ENCODE measurements at regions not wholly inside any gene's neighbourhood (a gene's known extent, or its start where the extent isn't known, plus 50 kb on each side); places are given as distances from the start of the nearest gene placed in this dataset.

- no peak overlapping the region for H3K27ac ChIP-seq
Measured at GRCh38 chr1:203424861-203425662, 50.5 kb upstream of the PRELP start.

GRCh38 chr1:203425663-203425975 is 50.0 kb upstream of the PRELP start:
- peaks cover 2% of the 10 kb centered on the region for H3K4me1 ChIP-seq (ENCODE audit: insufficient read depth)
- no peak for DNase-seq
- intact Hi-C loops (cut with DNase I): no loop called here
- no peaks in the 10 kb centered on the region for H3K9me3 ChIP-seq
- TF ChIP-seq CTCF (IDR thresholded peaks at IDR 0.05) (no peak), POLR2A (IDR thresholded peaks at IDR 0.05) (no peak), EP300 (IDR thresholded peaks at IDR 0.05) (no peak)
- no peaks in the 10 kb centered on the region for H3K27me3 ChIP-seq
- H3K27ac ChIP-seq: no peak overlapping the region
- H3K36me3 ChIP-seq: no peaks in the 10 kb centered on the region
- H3K4me3 ChIP-seq: no peak overlapping the region

More at GRCh38 chr1:203424861-203425662, 50.5 kb upstream of the PRELP start:
- WGBS, 3 donors: 43 to 45% (median 44%) methylated on average over 4 of the region's 4 CpGs
- TF ChIP-seq POLR2A (IDR thresholded peaks at IDR 0.05) (no peak), CTCF (IDR thresholded peaks at IDR 0.05) (no peak), EP300 (IDR thresholded peaks at IDR 0.05) (no peak)
- Histone ChIP-seq H3K4me1 (ENCODE audit: insufficient read depth) (peaks cover 2% of the 10 kb centered on the region), H3K36me3 (no peaks in the 10 kb centered on the region), H3K9me3 (no peaks in the 10 kb centered on the region), H3K27me3 (no peaks in the 10 kb centered on the region), H3K4me3 (no peak overlapping the region)
- no peak for DNase-seq
- intact Hi-C loops (cut with DNase I): no loop called here

Measured in ovary (tissue), 7 donors.